CD14-positive monocyte (primary cell): ENCODE measurements at regions not wholly inside any gene's neighbourhood (a gene's known extent, or its start where the extent isn't known, plus 50 kb on each side); places are given as distances from the start of the nearest gene placed in this dataset.
A peak's percentile ranks its signal among the peaks of the same experiment; 100 is the strongest.

ENCODE experiments used
- DNase-seq, 3 donors: peaks; one replicate each; pipeline ENCODE4 v3.0.0-alpha.2; 2011 to 2022
- H2AFZ ChIP-seq: 2 replicates; pipeline ENCODE4 v1.6.0; 2012; ENCODE audit warnings: mild to moderate bottlenecking, low read depth, low read length, inconsistent platforms; ENCODE audit not compliant: insufficient read depth, poor library complexity, severe bottlenecking
- H3K27ac ChIP-seq, 2 donors: 1 replicate in 1 of 2; 2 replicates in 1 of 2; pipeline ENCODE4 v1.5.1; 2012 to 2013; ENCODE audit warnings: low read length in 2 of 2, control low read depth in 1 of 2, inconsistent platforms in 1 of 2, low read depth in 1 of 2, mild to moderate bottlenecking in 1 of 2
- H3K27me3 ChIP-seq, 2 donors: one replicate each; pipeline versions ENCODE4 v1.6.0 to v1.6.1; 2011 to 2013; ENCODE audit warnings: low read length in 2 of 2; ENCODE audit not compliant: control insufficient read depth in 2 of 2, insufficient read depth in 2 of 2
- H3K36me3 ChIP-seq, 2 donors: replicated peaks in 1 of 2; 1 replicate in 1 of 2; 2 replicates in 1 of 2; pipeline versions ENCODE4 v1.5.1 to v1.6.1; 2012 to 2013; ENCODE audit warnings: low read length in 2 of 2, control low read depth in 1 of 2, inconsistent platforms in 1 of 2, mild to moderate bottlenecking in 1 of 2; ENCODE audit not compliant: insufficient read depth in 2 of 2, control insufficient read depth in 1 of 2
- H3K4me1 ChIP-seq, 2 donors: 1 replicate in 1 of 2; 2 replicates in 1 of 2; pipeline versions ENCODE4 v1.5.1 to v1.6.1; 2012 to 2013; ENCODE audit warnings: low read length in 2 of 2, control low read depth in 1 of 2, inconsistent platforms in 1 of 2, mild to moderate bottlenecking in 1 of 2, moderate library complexity in 1 of 2; ENCODE audit not compliant: insufficient read depth in 2 of 2, control insufficient read depth in 1 of 2
- H3K4me2 ChIP-seq: replicated peaks from 2 replicates; pipeline ENCODE3; 2012; ENCODE audit warnings: low read length, moderate library complexity, mild to moderate bottlenecking; ENCODE audit not compliant: poor library complexity, severe bottlenecking; ENCODE audit errors: extremely low read depth
- H3K4me3 ChIP-seq, 3 experiments: fragments of 200-600 bp in 1 of 3; sonication (generic) in 1 of 3; replicated peaks in 1 of 3; 1 replicate in 2 of 3; 2 replicates in 1 of 3; pipeline ENCODE4 v1.5.1; 2011 to 2013; ENCODE audit warnings: low read length in 3 of 3, mild to moderate bottlenecking in 3 of 3, control low read depth in 2 of 3, low read depth in 2 of 3, inconsistent platforms in 1 of 3, moderate library complexity in 1 of 3
- H3K79me2 ChIP-seq: 2 replicates; pipeline ENCODE4 v1.6.0; 2012; ENCODE audit warnings: mild to moderate bottlenecking, control low read depth, inconsistent platforms, low read length, moderate library complexity; ENCODE audit not compliant: insufficient read depth
- H3K9ac ChIP-seq: 2 replicates; pipeline ENCODE4 v1.6.0; 2017; ENCODE audit warnings: low read length, mild to moderate bottlenecking; ENCODE audit not compliant: insufficient read depth, poor library complexity, severe bottlenecking
- H3K9me3 ChIP-seq, 2 donors: replicated peaks in 1 of 2; 1 replicate in 1 of 2; 2 replicates in 1 of 2; pipeline versions ENCODE4 v1.5.1 to v1.6.1; 2012 to 2013; ENCODE audit warnings: low read length in 2 of 2, control low read depth in 1 of 2; ENCODE audit not compliant: control insufficient read depth in 1 of 2, insufficient read depth in 1 of 2
- H4K20me1 ChIP-seq: 2 replicates; pipeline ENCODE4 v1.6.0; 2012; ENCODE audit warnings: mild to moderate bottlenecking, low read length, control low read depth, moderate library complexity; ENCODE audit not compliant: insufficient read depth
- H3K27ac Mint-ChIP-seq, 7 donors: one replicate each; pipeline ENCODE4 v1.8.0; 2020; ENCODE audit warnings: mild to moderate bottlenecking in 7 of 7, mixed read lengths in 7 of 7, moderate library complexity in 6 of 7, inconsistent platforms in 2 of 7
- H3K27me3 Mint-ChIP-seq, 3 donors: one replicate each; pipeline ENCODE4 v1.8.0; 2021 to 2022; ENCODE audit warnings: low read depth in 3 of 3, mild to moderate bottlenecking in 3 of 3, mixed read lengths in 3 of 3, moderate library complexity in 3 of 3, inconsistent platforms in 1 of 3
- H3K36me3 Mint-ChIP-seq, 2 donors: one replicate each; pipeline ENCODE4 v1.8.0; 2020; ENCODE audit warnings: mixed read lengths in 2 of 2, inconsistent platforms in 1 of 2, mild to moderate bottlenecking in 1 of 2
- H3K4me1 Mint-ChIP-seq: one replicate; pipeline ENCODE4 v1.8.0; 2020; ENCODE audit warnings: mild to moderate bottlenecking, mixed read lengths
- H3K4me3 Mint-ChIP-seq, 2 donors: one replicate each; pipeline ENCODE4 v1.8.0; 2020; ENCODE audit warnings: mild to moderate bottlenecking in 2 of 2, mixed read lengths in 2 of 2, moderate library complexity in 1 of 2
- H3K9me3 Mint-ChIP-seq, 7 donors: one replicate each; pipeline ENCODE4 v1.8.0; 2020 to 2022; ENCODE audit warnings: mixed read lengths in 7 of 7, mild to moderate bottlenecking in 6 of 7, moderate library complexity in 6 of 7, inconsistent platforms in 2 of 7
- CTCF ChIP-seq: fragments of 200-600 bp; IDR thresholded peaks from one replicate; pipeline ENCODE4 v1.8.0; 2022; ENCODE audit warnings: antibody characterized with exemption, mild to moderate bottlenecking
- WGBS: methylation state at CpG from one replicate; pipeline ENCODE4 v1.1.5; 2013; ENCODE audit warnings: missing lambda C conversion rate; ENCODE audit not compliant: insufficient coverage; 5-methylcytosine and 5-hydroxymethylcytosine counted together
- intact Hi-C, 2 donors: fragments of 100-400 bp; cut with micrococcal nuclease; formaldehyde crosslinking; loops; one replicate each; pipeline versions ENCODE4 v1.15.0 to v1.15.1; 2023

DNA sequence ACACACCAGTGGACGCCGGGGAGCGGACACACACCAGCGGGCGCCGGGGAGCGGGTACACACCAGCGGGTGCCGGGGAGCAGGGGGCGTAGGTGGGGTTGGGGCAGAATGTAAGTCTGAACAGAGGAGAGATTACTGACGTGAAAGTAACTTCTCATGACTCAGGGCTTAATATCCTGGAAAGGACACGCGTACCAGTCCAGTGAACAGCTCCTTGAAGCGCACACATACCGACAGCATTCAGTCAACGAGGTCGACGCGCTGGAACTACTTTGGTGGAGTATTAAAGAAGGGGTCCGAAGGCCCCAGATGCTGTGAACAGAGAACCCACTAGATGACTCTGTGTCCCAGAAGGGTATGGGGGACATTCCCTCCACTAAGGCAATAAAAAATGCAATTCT lies 129.6 kb downstream of the ENGASE start:
- no peaks in the 10 kb centered on the region for H3K27me3 ChIP-seq
- no peak overlapping the region for H3K27ac ChIP-seq
- DNase-seq = no peak
- no peaks in the 10 kb centered on the region for H3K9me3 ChIP-seq
- H3K9ac ChIP-seq = no peak overlapping the region
- Mint-ChIP-seq H3K9me3 (peaks cover 0 to 1% (median 0%) of the 10 kb centered on the region in 7 donors), H3K27me3 (peaks cover 7 to 19% (median 10%) of the 10 kb centered on the region in 3 donors), H3K4me1 (no peaks in the 10 kb centered on the region), H3K36me3 (no peaks in the 10 kb centered on the region), H3K4me3 (no peak overlapping the region), H3K27ac (no peak overlapping the region)
- H2AFZ ChIP-seq = no peak overlapping the region
- no peak for TF ChIP-seq CTCF
- intact Hi-C loops = no loop called here
- no peaks in the 10 kb centered on the region for H4K20me1 ChIP-seq
- no peaks in the 10 kb centered on the region for H3K36me3 ChIP-seq
- no peak overlapping the region for H3K4me3 ChIP-seq
- H3K79me2 ChIP-seq = no peaks in the 10 kb centered on the region
- WGBS = 96% methylated on average over 11 of the region's 20 CpGs
- H3K4me2 ChIP-seq = no peak overlapping the region
- H3K4me1 ChIP-seq = no peaks in the 10 kb centered on the region

DNA sequence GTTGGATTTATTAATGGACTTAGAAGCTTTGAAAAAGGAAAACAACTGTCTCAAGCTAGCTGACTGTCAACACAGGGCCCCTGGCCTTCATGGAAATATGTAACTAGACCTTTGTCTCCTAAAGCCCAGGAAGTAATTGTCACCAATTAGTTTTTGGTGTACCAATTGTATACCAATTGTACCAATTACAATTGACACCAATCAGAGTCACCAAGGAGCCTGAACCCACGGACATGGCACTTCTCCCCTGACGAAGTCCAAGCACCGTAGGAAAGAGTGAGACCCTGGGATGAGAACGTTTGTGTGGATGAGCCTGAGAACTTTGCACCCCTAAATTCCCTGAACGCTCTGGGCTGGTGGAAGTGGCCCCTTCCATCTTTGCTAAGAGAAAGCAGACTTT lies 129.0 kb downstream of the ENGASE start:
- intact Hi-C loops = no loop called here
- H3K27ac Mint-ChIP-seq = peak overlapping the region in 1 of 7 donors; percentile 72
- Histone ChIP-seq H3K4me2 (no peak overlapping the region), H3K9ac (no peak overlapping the region), H4K20me1 (no peaks in the 10 kb centered on the region), H3K4me3 (no peak overlapping the region), H3K79me2 (no peaks in the 10 kb centered on the region), H3K27me3 (no peaks in the 10 kb centered on the region), H3K36me3 (no peaks in the 10 kb centered on the region), H3K27ac (no peak overlapping the region), H3K9me3 (no peaks in the 10 kb centered on the region), H2AFZ (no peak overlapping the region), H3K4me1 (no peaks in the 10 kb centered on the region)
- no peak for TF ChIP-seq CTCF
- DNase-seq = no peak
- H3K4me1 Mint-ChIP-seq = no peaks in the 10 kb centered on the region
- no peaks in the 10 kb centered on the region for H3K36me3 Mint-ChIP-seq
- peaks cover 0 to 1% (median 0%) of the 10 kb centered on the region in 7 donors for H3K9me3 Mint-ChIP-seq
- 100% methylated on average over 1 of the region's 5 CpGs for WGBS
- no peak overlapping the region for H3K4me3 Mint-ChIP-seq
- peaks cover 7 to 19% (median 9%) of the 10 kb centered on the region in 3 donors for H3K27me3 Mint-ChIP-seq
